A673 (cell line): ENCODE measurements at regions not wholly inside any gene's neighbourhood (a gene's known extent, or its start where the extent isn't known, plus 50 kb on each side); places are given as distances from the start of the nearest gene placed in this dataset.

Experiments
- EZH2 ChIP-seq: fragments of 200-600 bp; sonication (generic); IDR thresholded peaks from 2 replicates; pipeline ENCODE4 v1.6.1; 2017; ENCODE audit warnings: borderline replicate concordance, low read depth, mild to moderate bottlenecking, mixed read lengths, antibody characterized with exemption, low read length; ENCODE audit not compliant: poor library complexity, severe bottlenecking
- TF ChIP-seq, protein P1 (sequence below): fragments of 300-800, 200-600 bp; sonication (generic); conservative IDR thresholded peaks from 2 replicates; pipeline ENCODE4 v1.5.1; 2017; ENCODE audit warnings: low read depth, mild to moderate bottlenecking, antibody characterized with exemption, low read length, moderate library complexity, mixed read lengths

DNA sequence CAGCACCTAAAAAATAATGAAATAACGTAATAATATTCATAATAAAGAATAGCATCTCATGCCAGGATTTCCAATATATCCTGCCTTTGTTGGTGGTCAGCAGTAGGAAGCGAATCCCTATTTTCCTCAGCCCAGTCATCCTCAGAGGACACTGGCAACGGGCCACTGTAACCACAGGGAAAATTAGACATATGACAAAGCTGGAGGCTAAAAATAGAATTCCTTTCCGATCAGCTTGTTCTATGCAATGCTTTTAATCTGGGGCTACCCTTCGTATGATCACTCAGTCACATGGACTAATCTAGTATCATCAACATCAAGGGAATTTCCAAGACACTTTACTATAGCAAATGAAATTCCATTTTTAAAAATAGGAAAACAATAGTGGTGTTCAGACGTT lies 246.9 kb upstream of the KCNJ16 start:
- no peak for TF ChIP-seq EZH2
- TF ChIP-seq, protein P1, sequence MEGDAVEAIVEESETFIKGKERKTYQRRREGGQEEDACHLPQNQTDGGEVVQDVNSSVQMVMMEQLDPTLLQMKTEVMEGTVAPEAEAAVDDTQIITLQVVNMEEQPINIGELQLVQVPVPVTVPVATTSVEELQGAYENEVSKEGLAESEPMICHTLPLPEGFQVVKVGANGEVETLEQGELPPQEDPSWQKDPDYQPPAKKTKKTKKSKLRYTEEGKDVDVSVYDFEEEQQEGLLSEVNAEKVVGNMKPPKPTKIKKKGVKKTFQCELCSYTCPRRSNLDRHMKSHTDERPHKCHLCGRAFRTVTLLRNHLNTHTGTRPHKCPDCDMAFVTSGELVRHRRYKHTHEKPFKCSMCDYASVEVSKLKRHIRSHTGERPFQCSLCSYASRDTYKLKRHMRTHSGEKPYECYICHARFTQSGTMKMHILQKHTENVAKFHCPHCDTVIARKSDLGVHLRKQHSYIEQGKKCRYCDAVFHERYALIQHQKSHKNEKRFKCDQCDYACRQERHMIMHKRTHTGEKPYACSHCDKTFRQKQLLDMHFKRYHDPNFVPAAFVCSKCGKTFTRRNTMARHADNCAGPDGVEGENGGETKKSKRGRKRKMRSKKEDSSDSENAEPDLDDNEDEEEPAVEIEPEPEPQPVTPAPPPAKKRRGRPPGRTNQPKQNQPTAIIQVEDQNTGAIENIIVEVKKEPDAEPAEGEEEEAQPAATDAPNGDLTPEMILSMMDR = no peak
